H9 (cell line): ENCODE measurements at regions not wholly inside any gene's neighbourhood (a gene's known extent, or its start where the extent isn't known, plus 50 kb on each side); places are given as distances from the start of the nearest gene placed in this dataset.
"Not testable (repeated sequence)": the region's sequence is repeated elsewhere in the genome, so short reads cannot be mapped to it uniquely, and the experiment has no call there.

Experiments
- DNase-seq: peaks from one replicate; pipeline ENCODE4 v3.0.0-alpha.2; 2017
- H2AFZ ChIP-seq: one replicate; pipeline ENCODE4 v1.6.1; 2013; ENCODE audit warnings: mild to moderate bottlenecking, low read length, control low read depth, moderate library complexity
- H2AK5ac ChIP-seq: 2 replicates; pipeline ENCODE4 v1.6.1; 2013; ENCODE audit warnings: low read length, control low read depth, mixed read lengths; ENCODE audit not compliant: insufficient read length
- H2BK120ac ChIP-seq: one replicate; pipeline ENCODE4 v1.6.1; 2013; ENCODE audit warnings: low read depth, mild to moderate bottlenecking, low read length, control low read depth, inconsistent platforms; ENCODE audit not compliant: poor library complexity, severe bottlenecking
- H2BK12ac ChIP-seq: 2 replicates; pipeline ENCODE4 v1.6.1; 2013; ENCODE audit warnings: low read length, control low read depth, mixed read lengths, low read depth; ENCODE audit not compliant: insufficient read length
- H2BK15ac ChIP-seq: 2 replicates; pipeline ENCODE4 v1.6.1; 2013; ENCODE audit warnings: low read depth, low read length, control low read depth
- H2BK20ac ChIP-seq: one replicate; pipeline ENCODE4 v1.6.1; 2013; ENCODE audit warnings: low read depth, mild to moderate bottlenecking, low read length, control low read depth, inconsistent platforms; ENCODE audit not compliant: poor library complexity, severe bottlenecking
- H2BK5ac ChIP-seq: 2 replicates; pipeline ENCODE4 v1.6.1; 2013; ENCODE audit warnings: low read length, control low read depth, mixed read lengths; ENCODE audit not compliant: insufficient read length
- H3K14ac ChIP-seq: 2 replicates; pipeline ENCODE4 v1.6.1; 2013; ENCODE audit warnings: low read length, control low read depth; ENCODE audit not compliant: insufficient read depth
- H3K18ac ChIP-seq: 2 replicates; pipeline ENCODE4 v1.6.1; 2013; ENCODE audit warnings: low read depth, mild to moderate bottlenecking, mixed read lengths, low read length, control low read depth; ENCODE audit not compliant: insufficient read length
- H3K23ac ChIP-seq: 2 replicates; pipeline ENCODE4 v1.6.1; 2013; ENCODE audit warnings: low read length, control low read depth, mixed read lengths, low read depth; ENCODE audit not compliant: insufficient read length
- H3K23me2 ChIP-seq: 2 replicates; pipeline ENCODE4 v1.6.1; 2013; ENCODE audit warnings: low read depth, mild to moderate bottlenecking, mixed read lengths, low read length, control low read depth; ENCODE audit not compliant: insufficient read length, poor library complexity, severe bottlenecking
- H3K27ac ChIP-seq: 2 replicates; pipeline ENCODE4 v1.5.1; 2013; ENCODE audit warnings: low read length, control low read depth, mixed read lengths, low read depth; ENCODE audit not compliant: insufficient read length
- H3K27me3 ChIP-seq: 2 replicates; pipeline ENCODE4 v1.6.1; 2013; ENCODE audit warnings: low read length, control low read depth, inconsistent platforms; ENCODE audit not compliant: insufficient read depth
- H3K4ac ChIP-seq: 2 replicates; pipeline ENCODE4 v1.6.1; 2013; ENCODE audit warnings: low read depth, mild to moderate bottlenecking, control low read depth, inconsistent platforms, low read length, moderate library complexity
- H3K4me1 ChIP-seq: 2 replicates; pipeline ENCODE4 v1.6.1; 2013; ENCODE audit warnings: low read length, control low read depth, inconsistent platforms; ENCODE audit not compliant: insufficient read depth
- H3K4me2 ChIP-seq: 2 replicates; pipeline ENCODE4 v1.6.1; 2013; ENCODE audit warnings: low read length, control low read depth, mixed read lengths; ENCODE audit not compliant: insufficient read length, insufficient read depth
- H3K56ac ChIP-seq: 2 replicates; pipeline ENCODE4 v1.6.1; 2013; ENCODE audit warnings: low read depth, mild to moderate bottlenecking, mixed read lengths, low read length, control low read depth; ENCODE audit not compliant: insufficient read length
- H3K79me1 ChIP-seq: 2 replicates; pipeline ENCODE4 v1.6.1; 2013; ENCODE audit warnings: low read depth, mild to moderate bottlenecking, moderate library complexity, low read length, control low read depth, inconsistent platforms; ENCODE audit not compliant: insufficient read depth, poor library complexity, severe bottlenecking
- H3K79me2 ChIP-seq: 2 replicates; pipeline ENCODE4 v1.6.1; 2013; ENCODE audit warnings: low read length, control low read depth, inconsistent platforms; ENCODE audit not compliant: insufficient read depth
- H3K9ac ChIP-seq: 2 replicates; pipeline ENCODE4 v1.6.1; 2013; ENCODE audit warnings: low read length, control low read depth, mixed read lengths; ENCODE audit not compliant: insufficient read length; ENCODE audit errors: extremely low read depth
- H3K9me3 ChIP-seq: one replicate; pipeline ENCODE4 v1.6.1; 2013; ENCODE audit warnings: low read depth, low read length, inconsistent platforms; ENCODE audit not compliant: control insufficient read depth
- H3T11ph ChIP-seq: one replicate; pipeline ENCODE4 v1.6.1; 2013; ENCODE audit warnings: mild to moderate bottlenecking, low read length, control low read depth, inconsistent platforms
- H4K20me1 ChIP-seq: one replicate; pipeline ENCODE4 v1.6.1; 2013; ENCODE audit not compliant: control insufficient read depth, insufficient read length, insufficient read depth
- H4K5ac ChIP-seq: 2 replicates; pipeline ENCODE4 v1.6.1; 2013; ENCODE audit warnings: low read depth, mild to moderate bottlenecking, mixed read lengths, low read length, control low read depth; ENCODE audit not compliant: insufficient read length
- H4K8ac ChIP-seq: replicated peaks from 2 replicates; pipeline ENCODE4 v1.6.1; 2013; ENCODE audit warnings: low read length, control low read depth, mixed read lengths, low read depth; ENCODE audit not compliant: insufficient read length
- H4K91ac ChIP-seq: 2 replicates; pipeline ENCODE4 v1.6.1; 2013; ENCODE audit warnings: low read depth, mild to moderate bottlenecking, moderate library complexity, mixed read lengths, low read length, control low read depth; ENCODE audit not compliant: insufficient read length
- H3K27ac Mint-ChIP-seq, 3 experiments: 2 replicates in 2 of 3; 3 replicates in 1 of 3; pipeline ENCODE4 v1.8.0; 2020 to 2021; ENCODE audit warnings: mixed read lengths in 3 of 3, mild to moderate bottlenecking in 1 of 3, moderate library complexity in 1 of 3
- H3K27me3 Mint-ChIP-seq: 2 replicates; pipeline ENCODE4 v1.8.0; 2021; ENCODE audit warnings: low read depth, mild to moderate bottlenecking, moderate library complexity, mixed read lengths
- H3K36me3 Mint-ChIP-seq, 3 experiments: 2 replicates in 2 of 3; 3 replicates in 1 of 3; pipeline ENCODE4 v1.8.0; 2020 to 2021; ENCODE audit warnings: low read depth in 3 of 3, mixed read lengths in 3 of 3; ENCODE audit not compliant: insufficient read depth in 1 of 3
- H3K4me1 Mint-ChIP-seq, 2 experiments: 2 replicates each; pipeline ENCODE4 v1.8.0; 2020; ENCODE audit warnings: mixed read lengths in 2 of 2
- H3K4me3 Mint-ChIP-seq, 2 experiments: 2 replicates in 1 of 2; 3 replicates in 1 of 2; pipeline ENCODE4 v1.8.0; 2020 to 2021; ENCODE audit warnings: mild to moderate bottlenecking in 2 of 2, mixed read lengths in 2 of 2, moderate library complexity in 1 of 2
- H3K9me3 Mint-ChIP-seq, 2 experiments: 2 replicates in 1 of 2; 3 replicates in 1 of 2; pipeline ENCODE4 v1.8.0; 2020; ENCODE audit warnings: mild to moderate bottlenecking in 2 of 2, mixed read lengths in 2 of 2, moderate library complexity in 1 of 2
- CTCF ChIP-seq: fragments of 200-600 bp; sonication (generic); conservative IDR thresholded peaks from 3 replicates; pipeline ENCODE4 v1.8.0; 2021; ENCODE audit warnings: antibody characterized with exemption, mild to moderate bottlenecking
- WGBS: extraction: QIAGEN DNeasy Blood & Tissue Kit; methylation state at CpG from one replicate; pipeline ENCODE4 v1.1.7; 2013; ENCODE audit warnings: missing lambda C conversion rate, low lambda C conversion rate, mixed read lengths; ENCODE audit not compliant: insufficient read length; ENCODE audit errors: extremely low coverage; 5-methylcytosine and 5-hydroxymethylcytosine counted together

- no peak for DNase-seq
- no peak overlapping the region for H3K27ac ChIP-seq
- H2BK15ac ChIP-seq, result no peak overlapping the region
- no peak overlapping the region for H3K18ac ChIP-seq
- H4K91ac ChIP-seq, result no peak overlapping the region
- H4K5ac ChIP-seq, result no peak overlapping the region
- H2BK20ac ChIP-seq, result no peak overlapping the region
- no peaks in the 10 kb centered on the region; the same call in 1 of the 2 replicates for H3K27me3 Mint-ChIP-seq
- H2BK5ac ChIP-seq, result no peak overlapping the region
- H3K9ac ChIP-seq, result no peak overlapping the region
- peaks cover 29 to 30% of the 10 kb centered on the region in 2 experiments for H3K9me3 Mint-ChIP-seq
- H4K8ac ChIP-seq, result no peak overlapping the region
- H3K56ac ChIP-seq, result no peak overlapping the region
- H2AFZ ChIP-seq, result no peak overlapping the region
- H3K4me1 Mint-ChIP-seq, result no peaks in the 10 kb centered on the region
- H2BK12ac ChIP-seq, result no peak overlapping the region
- H3K23me2 ChIP-seq, result no peaks in the 10 kb centered on the region
- no peak overlapping the region for H3K23ac ChIP-seq
- no peak overlapping the region for H2BK120ac ChIP-seq
- no CpG with 5 or more reads among the region's 6 CpGs for WGBS
- H3K4me1 ChIP-seq, result no peaks in the 10 kb centered on the region
- peaks cover 9 to 26% (median 13%) of the 10 kb centered on the region in 3 experiments; a peak in 6 of 7 replicates for H3K36me3 Mint-ChIP-seq
- no peak overlapping the region for H3K4ac ChIP-seq
- no peaks in the 10 kb centered on the region for H3K79me2 ChIP-seq
- no peak overlapping the region for H3T11ph ChIP-seq
- H3K27ac Mint-ChIP-seq, result no peak overlapping the region
- no peaks in the 10 kb centered on the region for H3K27me3 ChIP-seq
- no peak overlapping the region for H3K14ac ChIP-seq
- TF ChIP-seq CTCF, result no peak
- H3K4me2 ChIP-seq, result no peak overlapping the region
- no peaks in the 10 kb centered on the region for H4K20me1 ChIP-seq
- H3K4me3 Mint-ChIP-seq, result no peak overlapping the region
- no peak overlapping the region for H2AK5ac ChIP-seq
- H3K9me3 ChIP-seq, result peaks cover 10% of the 10 kb centered on the region
- H3K79me1 ChIP-seq, result no peaks in the 10 kb centered on the region
Observed at GRCh38 chr5:135743181-135743580, 91.3 kb upstream of the SLC25A48 start.

- peaks cover 9 to 26% (median 13%) of the 10 kb centered on the region in 3 experiments; a peak in 6 of 7 replicates for H3K36me3 Mint-ChIP-seq
- not testable (repeated sequence) for H4K8ac ChIP-seq, H3K18ac ChIP-seq, H3K4me3 Mint-ChIP-seq, H3K23me2 ChIP-seq, H3K56ac ChIP-seq, H2BK20ac ChIP-seq, H4K91ac ChIP-seq, H3K14ac ChIP-seq, H3K9ac ChIP-seq, H3K79me1 ChIP-seq, H2BK12ac ChIP-seq, H3K27me3 ChIP-seq, H3T11ph ChIP-seq, H3K4ac ChIP-seq, H3K27ac ChIP-seq, H3K79me2 ChIP-seq, H2BK15ac ChIP-seq, H2AFZ ChIP-seq, H3K4me1 Mint-ChIP-seq, H2BK5ac ChIP-seq, H2BK120ac ChIP-seq, DNase-seq, H2AK5ac ChIP-seq, H3K23ac ChIP-seq, H4K20me1 ChIP-seq, H3K27ac Mint-ChIP-seq, H3K4me1 ChIP-seq, H3K27me3 Mint-ChIP-seq, H4K5ac ChIP-seq, H3K4me2 ChIP-seq
- peaks cover 29 to 30% of the 10 kb centered on the region in 2 experiments for H3K9me3 Mint-ChIP-seq
- peaks cover 10% of the 10 kb centered on the region for H3K9me3 ChIP-seq
- no CpG with 5 or more reads among the region's 5 CpGs for WGBS
Observed at GRCh38 chr5:135742240-135742639, 92.2 kb upstream of the SLC25A48 start.
